OCI-LY3 (cell line): ENCODE measurements at regions not wholly inside any gene's neighbourhood (a gene's known extent, or its start where the extent isn't known, plus 50 kb on each side); places are given as distances from the start of the nearest gene placed in this dataset.

Experiments used
- CTCF ChIP-seq: fragments of 200-600, 300-600 bp; sonication (generic); IDR thresholded peaks from 2 replicates; pipeline ENCODE4 v1.5.1; 2014; ENCODE audit warnings: antibody characterized with exemption, low read length, low read depth
- EZH2phosphoT487 ChIP-seq: fragments of 200-600 bp; shearing (Covaris generic); IDR thresholded peaks from 2 replicates; pipeline ENCODE4 v1.6.1; 2018; ENCODE audit warnings: antibody characterized with exemption, mixed run types, low read depth

- TF ChIP-seq CTCF (no peak), EZH2phosphoT487 (no peak)
Observed at GRCh38 chr6:170082067-170082466, 208.8 kb downstream of the DLL1 start.
